GF-D8 (cell line): ENCODE measurements at regions not wholly inside any gene's neighbourhood (a gene's known extent, or its start where the extent isn't known, plus 50 kb on each side); places are given as distances from the start of the nearest gene placed in this dataset.
"Not testable (repeated sequence)": the region's sequence is repeated elsewhere in the genome, so short reads cannot be mapped to it uniquely, and the experiment has no call there.

Source experiments
- DNase-seq: peaks from one replicate; lab custom pipeline; 2025; lab: John Stamatoyannopoulos, UW

DNA sequence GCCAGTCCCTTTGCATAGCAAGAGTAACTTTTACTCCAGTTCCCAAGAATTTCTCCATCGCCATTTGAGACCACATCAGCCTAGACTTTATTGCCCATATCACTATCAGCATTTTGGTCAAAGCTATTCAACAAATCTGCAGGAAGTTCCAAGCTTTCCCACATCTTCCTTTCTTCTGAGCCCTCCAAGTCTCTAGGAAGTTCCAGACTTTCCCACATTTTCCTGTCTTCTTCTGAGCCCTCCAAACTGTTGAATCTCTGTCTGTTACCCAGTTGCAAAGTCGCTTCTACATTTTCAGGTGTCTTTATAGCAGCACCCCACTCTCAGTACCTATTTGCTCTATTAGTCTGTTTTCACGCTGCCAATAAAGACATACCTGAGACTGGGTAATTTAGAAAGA lies 386.4 kb upstream of the KCND2 start:
- DNase-seq = not testable (repeated sequence)

DNA sequence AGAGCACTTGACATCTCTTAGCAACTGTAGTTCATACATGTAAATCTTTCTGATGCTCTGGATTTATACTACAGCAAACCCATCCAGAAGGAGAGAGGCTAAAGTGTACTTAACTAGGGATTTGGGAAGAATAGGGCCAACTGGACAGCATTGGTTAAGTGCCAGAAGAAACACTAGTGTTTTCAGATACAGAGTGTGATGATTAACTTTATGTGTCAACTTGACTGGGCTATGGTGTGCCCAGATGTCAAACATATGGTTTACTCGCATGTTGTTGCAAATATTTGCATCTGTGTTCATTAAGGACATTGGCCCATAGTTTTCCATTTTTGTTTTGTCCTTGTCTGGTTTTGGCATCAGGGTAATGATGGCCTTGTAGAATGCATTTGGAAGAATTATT lies 384.7 kb upstream of the KCND2 start:
- no peak for DNase-seq

DNA sequence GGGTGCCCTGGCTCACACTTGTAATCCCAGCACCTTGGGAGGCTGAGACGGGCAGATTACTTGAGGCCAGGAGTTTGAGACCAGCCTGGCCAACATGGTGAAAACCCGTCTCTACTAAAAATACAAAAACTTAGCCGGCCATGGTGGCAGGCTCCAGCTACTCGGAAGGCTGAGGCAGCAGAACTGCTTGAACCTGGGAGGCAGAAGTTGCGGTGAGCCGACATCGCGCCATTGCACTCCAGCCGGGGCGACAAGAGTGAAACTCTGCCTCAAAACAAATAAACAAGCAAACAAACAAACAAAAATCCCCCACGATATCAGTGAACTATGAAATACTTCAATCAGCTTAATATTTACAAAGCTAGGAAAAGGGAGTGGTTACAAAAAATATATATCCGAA lies 382.3 kb upstream of the KCND2 start:
- DNase-seq = no peak

DNA sequence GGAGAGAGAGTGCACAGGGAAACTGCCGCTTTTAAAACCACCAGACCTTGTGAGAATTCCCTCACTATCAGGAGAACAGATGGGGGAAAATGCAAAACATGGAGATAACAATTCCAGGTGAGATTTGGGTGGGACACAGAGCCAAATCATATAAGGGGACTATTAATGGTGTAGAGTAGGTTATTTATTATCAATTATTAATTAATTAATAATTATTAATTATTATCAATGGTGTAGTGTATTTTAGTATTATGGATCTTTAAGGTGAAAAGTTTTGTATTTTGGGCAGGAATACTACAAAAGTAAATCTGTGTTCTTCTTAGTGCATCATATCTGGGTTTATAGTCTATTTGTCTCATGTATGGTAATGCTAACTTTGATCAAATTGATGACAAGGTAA lies 377.7 kb upstream of the KCND2 start:
- no peak for DNase-seq

DNA sequence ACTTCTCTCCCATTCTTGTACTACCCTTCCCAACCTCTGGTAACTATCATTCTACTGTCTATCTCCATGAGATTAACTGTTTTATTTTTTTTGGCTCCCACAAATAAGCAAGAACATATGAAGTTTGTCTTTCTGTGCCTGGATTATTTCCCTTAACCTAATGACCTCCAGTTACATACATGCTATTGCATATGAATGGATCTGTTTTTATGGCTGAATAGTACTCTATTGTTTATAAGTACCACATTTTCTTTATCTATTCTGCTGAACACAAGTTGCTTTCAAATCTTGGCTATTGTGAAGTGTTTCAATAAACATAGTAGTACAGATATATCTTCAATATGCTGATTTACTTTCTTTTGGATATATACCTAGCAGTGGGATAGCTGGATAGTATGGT lies 376.6 kb upstream of the KCND2 start:
- no peak for DNase-seq

DNA sequence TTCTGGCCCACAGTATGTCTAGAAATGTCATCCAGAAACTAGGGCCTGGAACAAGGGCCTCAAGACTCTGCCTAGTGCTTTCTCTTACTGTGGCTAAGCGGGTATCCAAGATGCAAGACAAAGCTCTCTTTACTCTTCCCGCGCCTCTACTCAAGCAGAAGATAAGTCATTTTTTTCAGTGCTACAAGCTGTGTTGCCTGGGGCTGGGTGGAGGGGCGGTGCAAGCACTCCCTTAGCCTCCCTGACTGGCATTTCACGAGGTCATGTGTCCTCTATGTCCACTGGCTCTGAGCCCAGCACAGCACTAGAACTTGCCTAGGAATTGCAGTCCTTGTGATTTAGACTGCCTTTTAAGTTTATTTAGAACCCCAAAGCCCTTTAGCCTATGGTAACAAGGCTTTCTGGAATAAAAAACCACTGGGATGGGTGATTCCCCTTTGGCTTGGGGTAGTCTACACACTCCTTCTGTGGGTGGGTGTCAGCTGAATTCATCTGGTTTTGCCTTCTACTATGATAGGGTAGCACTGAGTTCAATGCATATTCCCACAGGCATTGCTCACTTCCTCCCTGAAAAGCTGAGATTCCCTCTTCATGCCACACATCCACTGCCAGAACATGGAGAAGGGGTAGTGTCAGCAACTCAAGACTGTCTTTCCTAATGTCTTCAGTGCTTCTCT lies 371.8 kb upstream of the KCND2 start:
- no peak for DNase-seq

DNA sequence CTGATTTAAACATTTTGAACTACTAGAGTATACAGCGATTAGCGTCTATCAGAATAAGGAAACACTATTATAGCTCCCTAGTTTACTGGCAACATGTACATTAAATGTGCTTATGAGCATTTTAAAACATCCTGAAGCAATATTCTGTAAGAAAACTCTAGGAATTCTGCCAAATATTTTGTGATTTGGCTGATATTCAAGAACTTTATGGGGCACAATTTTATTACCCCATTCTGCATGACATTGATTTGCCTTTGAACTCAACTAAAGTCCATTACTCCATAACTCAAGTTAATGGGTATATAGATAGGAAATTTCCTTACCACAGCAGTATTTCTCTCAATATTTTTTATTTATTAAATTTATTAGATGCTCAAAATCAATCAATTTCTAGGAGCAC lies 369.9 kb upstream of the KCND2 start:
- DNase-seq = no peak

DNA sequence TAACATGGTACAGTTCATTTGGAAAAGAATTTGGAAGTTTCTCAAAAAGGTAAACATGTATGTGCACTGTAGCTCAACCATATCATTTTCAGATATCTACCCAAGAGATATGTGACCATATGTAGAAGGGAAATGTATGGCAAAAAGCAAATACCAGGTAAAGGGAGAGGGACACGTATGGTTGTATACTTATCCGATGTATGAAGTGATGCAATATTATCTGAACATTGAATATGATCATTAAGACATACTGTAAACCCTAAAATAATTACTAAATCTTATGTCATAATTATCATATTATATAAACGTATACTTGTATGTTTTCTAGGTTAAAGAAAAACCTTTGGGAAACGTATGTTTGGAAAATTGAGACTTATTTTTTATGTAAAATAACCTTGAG lies 367.5 kb upstream of the KCND2 start:
- DNase-seq = no peak

DNA sequence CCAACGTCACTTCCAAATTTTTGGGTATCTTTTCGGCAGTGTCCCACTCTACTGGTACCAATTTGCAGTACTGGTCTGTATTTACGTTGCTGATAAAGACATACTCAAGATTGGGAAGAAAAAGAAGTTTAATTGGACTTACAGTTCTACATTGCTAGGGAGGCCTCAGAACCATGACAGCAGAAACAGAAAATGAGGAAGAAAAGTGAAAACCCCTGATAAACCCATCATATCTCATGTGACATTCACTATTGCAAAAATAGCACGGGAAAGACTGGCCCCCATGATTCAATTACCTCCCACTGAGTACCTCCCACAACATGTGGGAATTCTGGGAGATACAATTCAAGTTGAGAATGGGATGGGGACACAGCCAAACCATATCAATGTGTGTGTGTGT lies 364.0 kb upstream of the KCND2 start:
- DNase-seq = no peak

DNA sequence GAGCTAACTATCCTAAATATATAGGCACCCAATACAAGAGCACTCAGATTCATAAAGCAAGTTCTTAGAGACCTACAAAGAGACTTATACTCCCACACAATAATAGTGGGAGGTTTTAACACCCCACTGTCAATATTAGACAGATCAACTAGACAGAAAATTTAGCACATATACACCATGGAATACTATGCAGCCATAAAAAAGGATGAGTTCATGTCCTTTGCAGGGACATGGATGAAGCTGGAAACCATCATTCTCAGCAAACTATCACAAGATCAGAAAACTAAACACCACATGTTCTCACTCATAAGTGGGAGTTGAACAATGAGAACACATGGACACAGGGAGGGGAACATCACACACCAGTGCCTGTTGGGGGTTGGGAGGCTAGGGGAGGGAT lies 358.9 kb upstream of the KCND2 start:
- not testable (repeated sequence) for DNase-seq

DNA sequence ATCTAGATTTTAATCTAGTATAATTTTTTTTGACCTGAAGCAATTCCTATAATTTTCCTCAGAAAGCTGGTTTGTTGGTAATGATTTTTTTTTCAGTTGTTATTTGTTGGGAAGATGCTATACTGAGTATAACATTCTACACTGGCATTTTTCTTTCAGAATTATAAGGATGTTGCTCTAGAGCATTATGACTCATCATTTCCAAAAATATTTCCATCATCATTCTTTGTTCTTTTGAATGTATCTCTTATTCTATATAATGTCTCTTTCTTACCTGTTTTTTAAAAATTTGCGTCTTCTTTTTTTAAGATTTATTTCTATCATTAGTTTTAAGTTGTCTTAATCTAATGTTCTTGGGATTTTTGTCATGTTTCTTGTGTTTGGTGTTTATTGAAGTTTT lies 356.5 kb upstream of the KCND2 start:
- DNase-seq = no peak

DNA sequence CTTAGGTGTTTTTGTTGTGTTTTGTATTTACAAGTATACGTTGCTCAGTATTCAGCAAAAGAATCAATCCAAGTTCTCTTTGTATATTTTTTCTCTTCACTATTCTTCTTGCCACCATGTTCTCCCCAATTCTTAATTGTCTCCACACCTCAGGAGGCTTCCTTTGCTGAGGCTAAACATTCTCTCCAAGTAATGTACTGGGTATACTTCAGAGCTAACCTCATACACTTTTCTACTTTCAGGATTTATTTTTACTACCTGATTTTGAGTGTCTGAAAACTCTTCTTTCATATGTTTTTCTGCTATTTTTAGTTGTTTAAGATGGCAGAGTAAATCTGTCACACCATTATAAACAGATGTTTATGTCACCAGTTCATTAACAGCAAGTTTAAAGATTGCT lies 354.8 kb upstream of the KCND2 start:
- DNase-seq = no peak

DNA sequence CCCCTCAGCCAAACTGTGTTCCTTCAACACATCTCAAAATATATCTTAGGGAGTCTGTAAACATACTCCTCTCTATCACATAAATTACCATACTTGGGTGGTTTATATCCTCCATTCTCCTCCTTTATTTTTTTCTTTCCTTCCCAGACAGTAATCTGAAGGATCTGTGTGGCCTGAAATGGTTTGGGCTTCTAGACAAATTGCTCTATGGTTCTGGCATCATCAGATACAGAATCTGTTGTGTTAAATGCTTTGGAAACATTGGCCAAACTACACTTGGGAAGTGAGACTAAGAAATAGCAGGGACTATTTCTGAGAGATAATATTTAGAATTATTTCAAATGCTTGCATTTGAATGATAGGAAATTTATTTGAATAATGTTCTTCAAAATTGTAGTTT lies 353.0 kb upstream of the KCND2 start:
- DNase-seq = no peak

DNA sequence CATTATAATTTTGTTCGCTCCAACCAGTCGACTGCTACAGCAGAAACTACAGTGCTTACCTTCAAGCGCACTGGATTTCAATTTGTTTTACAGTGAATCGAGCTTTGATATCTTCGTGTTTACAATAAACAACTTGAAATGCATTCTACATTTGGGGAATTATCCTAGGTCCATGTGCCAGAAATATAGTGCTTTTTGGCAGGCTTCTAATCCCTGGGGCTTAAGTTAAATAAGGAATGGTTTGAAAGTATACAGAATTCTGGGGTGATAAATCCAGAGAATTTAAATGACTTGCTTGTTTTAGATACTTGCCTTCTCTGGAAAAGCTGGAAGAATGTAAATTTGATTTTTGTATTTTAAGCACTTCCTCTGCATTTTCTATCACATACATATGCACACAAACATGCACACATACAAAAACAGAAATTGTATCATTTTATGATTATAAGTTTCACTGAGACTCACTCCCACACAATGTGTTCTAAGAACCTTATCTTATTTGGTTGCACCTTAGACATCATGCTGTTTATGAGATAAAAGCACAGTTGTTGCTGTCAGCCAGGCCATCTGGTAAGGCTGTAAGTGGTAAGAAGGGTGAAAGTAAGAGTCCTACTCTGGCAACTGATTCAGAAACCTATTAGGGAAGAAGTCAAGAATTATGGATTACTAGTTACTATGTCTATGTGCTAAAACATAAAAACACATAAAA lies 347.2 kb upstream of the KCND2 start:
- DNase-seq = no peak

DNA sequence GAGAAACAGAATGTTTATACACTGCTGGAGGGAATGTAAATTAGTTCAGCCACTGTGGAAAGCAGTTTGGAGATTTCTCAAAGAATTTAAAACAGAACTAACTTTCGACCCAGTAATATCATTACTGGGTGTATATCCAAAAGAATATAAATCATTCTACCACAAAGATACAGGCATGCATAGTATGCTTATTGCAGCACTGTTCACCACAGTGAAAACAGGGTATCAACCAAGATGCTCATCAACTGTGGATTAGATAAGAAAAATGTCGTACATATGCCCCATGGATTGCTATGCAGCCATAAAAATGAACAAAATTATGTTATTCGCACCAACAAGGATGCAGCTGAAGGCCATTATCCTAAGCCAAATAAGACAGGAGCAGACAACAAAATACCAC lies 343.1 kb upstream of the KCND2 start:
- no peak for DNase-seq

DNA sequence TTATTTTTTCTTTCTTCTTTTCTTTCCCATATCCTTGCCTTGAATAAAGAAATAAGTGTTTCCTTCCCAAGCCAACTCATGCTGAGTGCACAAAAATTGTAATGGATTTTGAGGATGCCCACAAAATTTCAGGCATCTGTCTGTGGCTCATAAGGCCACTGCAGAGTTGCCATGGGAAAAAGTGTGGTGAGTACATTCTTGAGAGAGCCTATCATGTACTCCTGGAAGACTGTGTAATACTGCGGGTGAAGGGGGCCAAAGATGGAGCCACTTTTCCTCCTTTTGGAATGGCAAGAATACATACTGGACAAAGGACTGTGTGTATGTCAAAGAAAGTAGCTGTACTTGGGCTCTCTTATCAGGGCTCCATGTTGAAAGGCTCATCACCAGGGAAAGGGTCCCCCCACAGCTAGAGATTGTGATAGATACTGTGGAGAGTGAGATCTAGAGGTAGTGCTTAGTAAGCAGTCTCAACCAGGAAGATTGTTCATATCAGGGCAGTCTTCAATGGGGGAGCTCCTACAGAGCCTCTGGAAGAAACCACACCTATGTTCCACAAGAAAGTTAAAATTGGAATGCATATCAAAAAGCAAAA lies 341.6 kb upstream of the KCND2 start:
- no peak for DNase-seq

DNA sequence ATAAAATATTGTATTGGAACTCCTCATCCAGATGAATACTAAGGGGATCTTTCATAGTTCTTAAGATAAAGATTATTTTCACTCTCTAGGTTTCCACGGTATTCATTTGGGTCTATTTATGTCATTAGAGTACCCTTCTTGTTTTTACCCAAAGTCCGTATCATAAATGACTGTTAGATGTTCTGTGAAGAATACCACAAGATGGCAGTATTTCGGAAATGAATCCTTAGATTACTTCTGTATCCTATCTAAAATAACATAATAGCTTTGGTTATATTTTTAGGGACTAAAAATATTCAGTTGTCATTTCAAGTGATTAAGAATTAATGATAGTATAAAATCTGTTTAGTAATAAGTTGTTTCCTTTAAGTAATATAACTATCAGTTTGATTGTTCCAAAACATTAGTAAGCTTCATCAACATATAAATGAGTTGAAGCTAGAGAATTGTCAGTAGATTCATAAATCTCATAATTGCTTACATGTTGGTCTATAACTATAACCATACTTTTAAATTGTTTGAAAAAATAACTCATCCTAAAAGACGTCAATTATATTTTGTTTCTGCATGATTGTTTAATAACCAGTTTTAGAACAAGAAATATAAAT lies 337.5 kb upstream of the KCND2 start:
- DNase-seq = no peak

DNA sequence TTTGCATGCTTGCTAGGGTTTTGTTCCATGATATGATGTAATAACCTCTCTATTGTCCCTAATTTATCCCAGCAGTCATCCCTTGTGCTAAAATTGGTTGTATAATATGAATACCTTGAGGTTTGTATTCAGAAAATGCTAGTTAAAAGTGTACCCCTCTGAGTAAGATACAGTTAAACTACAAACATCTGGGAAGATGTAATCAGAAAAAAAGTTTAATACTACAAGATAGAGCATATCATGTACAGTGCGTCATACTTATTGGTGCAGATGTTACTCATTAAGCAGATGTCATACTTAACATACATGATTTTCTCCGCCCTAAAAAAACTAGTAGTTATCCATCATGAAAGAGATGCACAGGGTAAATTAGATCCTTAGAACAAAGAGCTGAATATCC lies 336.1 kb upstream of the KCND2 start:
- DNase-seq = no peak

DNA sequence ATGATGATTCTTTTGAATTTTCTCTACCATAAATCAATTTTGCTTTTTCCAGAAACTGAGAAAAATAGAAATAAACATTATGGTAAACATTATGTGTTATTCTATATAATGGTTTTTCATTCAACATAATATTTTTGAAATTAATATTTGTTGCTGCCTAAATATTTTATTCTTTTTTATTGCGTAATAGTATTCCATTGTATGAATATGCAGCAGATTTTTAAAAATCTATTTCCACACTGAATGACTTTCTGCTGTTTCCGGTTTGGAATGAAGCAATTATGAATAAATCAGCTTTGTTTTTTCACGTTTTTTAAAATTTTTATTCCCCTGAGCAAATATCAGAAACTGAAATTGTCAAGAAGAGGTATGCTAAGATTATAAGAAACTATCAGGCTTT lies 335.2 kb upstream of the KCND2 start:
- no peak for DNase-seq

DNA sequence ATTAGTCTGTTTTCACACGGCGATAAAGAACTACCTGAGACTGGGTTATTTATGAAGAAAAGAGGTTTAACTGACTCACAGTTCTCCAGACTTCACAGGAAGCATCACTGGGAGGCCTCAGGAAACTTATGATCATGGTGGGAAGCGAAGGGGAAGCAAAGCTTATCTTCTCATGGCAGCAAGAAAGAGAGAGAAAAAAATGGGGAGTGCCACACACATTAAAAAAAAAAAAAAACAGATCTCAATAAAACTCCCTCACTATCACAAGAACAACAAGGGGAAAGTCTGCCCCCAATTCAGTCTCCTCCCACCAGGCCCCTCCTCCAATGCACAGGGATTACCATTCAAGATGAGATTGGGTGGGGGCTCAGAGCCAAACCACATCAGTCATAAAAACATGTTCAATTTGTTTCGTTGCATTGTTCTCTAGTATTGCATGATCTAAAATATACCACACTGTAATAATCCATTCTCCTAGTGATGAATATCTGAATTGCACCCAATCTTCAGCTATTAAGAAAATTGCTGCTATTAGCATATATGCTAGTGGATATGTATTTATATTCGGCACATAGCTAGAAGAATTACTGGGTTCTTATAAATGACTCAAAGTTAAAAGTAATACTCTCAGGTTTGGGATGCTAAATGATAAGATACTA lies 328.9 kb upstream of the KCND2 start:
- no peak for DNase-seq

DNA sequence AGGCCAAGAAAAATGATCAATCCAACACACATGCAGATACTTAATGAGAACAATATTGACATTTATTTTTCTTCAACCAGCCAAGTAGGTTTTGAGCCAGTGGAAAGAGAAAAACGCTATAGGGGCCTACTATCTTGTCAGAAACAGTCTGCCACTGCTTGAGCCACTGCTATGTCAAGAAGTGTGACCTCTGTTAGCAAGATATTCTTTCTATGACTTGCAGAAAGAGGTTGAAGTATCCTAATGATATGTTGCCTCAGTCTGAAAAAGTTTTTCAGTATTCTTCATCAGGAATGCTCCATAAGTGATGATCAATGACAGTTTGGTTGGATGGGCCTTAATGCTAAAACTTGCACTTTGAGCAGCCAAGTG lies 328.4 kb upstream of the KCND2 start:
- no peak for DNase-seq

DNA sequence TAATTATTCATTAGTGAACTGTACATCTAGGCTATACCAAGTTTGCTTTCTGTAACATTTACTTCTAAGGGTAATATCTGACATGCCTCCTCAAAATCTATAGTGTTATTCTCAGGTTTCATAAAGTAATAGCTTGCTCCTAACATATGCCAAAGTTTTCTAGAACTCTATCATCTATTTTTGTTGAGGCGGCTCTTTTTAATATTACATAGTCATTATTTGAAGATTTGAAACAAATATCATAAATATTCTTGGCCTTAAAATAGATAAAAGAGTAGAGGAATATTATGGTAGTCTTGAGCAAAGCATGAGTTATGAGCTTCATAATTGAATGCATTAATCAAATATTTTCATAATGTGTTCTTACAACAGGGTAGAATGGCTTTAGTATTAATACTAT lies 327.2 kb upstream of the KCND2 start:
- DNase-seq = no peak

DNA sequence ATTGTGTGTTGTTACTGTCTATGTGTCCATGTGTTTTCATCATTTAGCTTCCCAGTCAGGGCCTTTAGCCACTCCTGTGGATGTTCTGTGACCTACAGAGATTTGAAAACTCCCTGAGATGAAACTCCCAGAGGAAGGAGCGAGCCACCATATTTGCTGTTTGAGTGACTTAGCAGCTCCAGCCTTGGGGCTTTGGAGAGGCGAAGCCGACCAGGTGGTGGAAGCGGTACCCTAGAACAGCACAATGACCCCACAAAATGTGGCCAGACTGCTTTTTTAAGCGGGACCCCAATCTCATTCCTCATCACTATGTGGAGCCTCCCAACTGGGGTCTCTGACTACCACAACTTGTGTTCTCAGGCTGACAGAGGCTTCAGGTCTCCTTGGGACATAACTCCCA lies 323.9 kb upstream of the KCND2 start:
- DNase-seq = no peak
